SU-DHL-6 (cell line): ENCODE measurements at regions not wholly inside any gene's neighbourhood (a gene's known extent, or its start where the extent isn't known, plus 50 kb on each side); places are given as distances from the start of the nearest gene placed in this dataset.

ENCODE experiments used
- CTCF ChIP-seq: fragments of 200-600 bp; sonication (generic); IDR thresholded peaks from one replicate; pipeline ENCODE4 v1.5.1; 2017; ENCODE audit warnings: antibody characterized with exemption, mild to moderate bottlenecking, low read length, moderate library complexity; ENCODE audit not compliant: insufficient read depth, poor library complexity, severe bottlenecking
- EZH2phosphoT487 ChIP-seq: fragments of 200-600 bp; sonication (generic), shearing (Covaris generic); conservative IDR thresholded peaks from 2 replicates; pipeline ENCODE4 v1.6.1; 2018; ENCODE audit warnings: mild to moderate bottlenecking, antibody characterized with exemption, low read length, moderate library complexity, mixed read lengths

GRCh38 chr13:44199627-44200207 is 173.9 kb upstream of the SERP2 start:
- TF ChIP-seq CTCF (no peak), EZH2phosphoT487 (no peak)
